ENCODE measurements at regions not wholly inside any gene's neighbourhood (a gene's known extent, or its start where the extent isn't known, plus 50 kb on each side); places are given as distances from the start of the nearest gene placed in this dataset.

- TF ChIP-seq CTCF (conservative IDR thresholded peaks at IDR 0.05; ENCODE audit: low read depth, low read length) = no peak
- H3K4me3 ChIP-seq (ENCODE audit: low read depth, low read length) = no peak overlapping the region
- peak; percentile 58 for DNase-seq (ENCODE audit: low read depth)
Observed at GRCh38 chr12:92226071-92226661, 80.5 kb upstream of the BTG1 start.

GRCh38 chr12:92224685-92225331 is 79.2 kb upstream of the BTG1 start:
- TF ChIP-seq CTCF (conservative IDR thresholded peaks at IDR 0.05; ENCODE audit: low read depth, low read length) = no peak
- peak; percentile 43 for DNase-seq (ENCODE audit: low read depth)
- no peak overlapping the region for H3K4me3 ChIP-seq (ENCODE audit: low read depth, low read length)

- DNase-seq (ENCODE audit: low read depth) = no peak
- no peak overlapping the region for H3K4me3 ChIP-seq (ENCODE audit: low read depth, low read length)
- no peak for TF ChIP-seq CTCF (conservative IDR thresholded peaks at IDR 0.05; ENCODE audit: low read depth, low read length)
Observed at GRCh38 chr12:92223481-92223880, 77.8 kb upstream of the BTG1 start.

- H3K4me3 ChIP-seq (ENCODE audit: low read depth, low read length) = no peak overlapping the region
- TF ChIP-seq CTCF (conservative IDR thresholded peaks at IDR 0.05; ENCODE audit: low read depth, low read length) = no peak
- no peak for DNase-seq (ENCODE audit: low read depth)
Observed at GRCh38 chr12:92221656-92222315, 76.1 kb upstream of the BTG1 start.

GRCh38 chr12:92218394-92219077 is 72.9 kb upstream of the BTG1 start:
- no peak for TF ChIP-seq CTCF (conservative IDR thresholded peaks at IDR 0.05; ENCODE audit: low read depth, low read length)
- H3K4me3 ChIP-seq (ENCODE audit: low read depth, low read length) = no peak overlapping the region
- DNase-seq (ENCODE audit: low read depth) = no peak

GRCh38 chr12:92216092-92216491 is 70.4 kb upstream of the BTG1 start:
- TF ChIP-seq CTCF (conservative IDR thresholded peaks at IDR 0.05; ENCODE audit: low read depth, low read length) = no peak
- H3K4me3 ChIP-seq (ENCODE audit: low read depth, low read length) = no peak overlapping the region
- DNase-seq (ENCODE audit: low read depth) = no peak
